ENCODE measurements at regions not wholly inside any gene's neighbourhood (a gene's known extent, or its start where the extent isn't known, plus 50 kb on each side); places are given as distances from the start of the nearest gene placed in this dataset.

DNA sequence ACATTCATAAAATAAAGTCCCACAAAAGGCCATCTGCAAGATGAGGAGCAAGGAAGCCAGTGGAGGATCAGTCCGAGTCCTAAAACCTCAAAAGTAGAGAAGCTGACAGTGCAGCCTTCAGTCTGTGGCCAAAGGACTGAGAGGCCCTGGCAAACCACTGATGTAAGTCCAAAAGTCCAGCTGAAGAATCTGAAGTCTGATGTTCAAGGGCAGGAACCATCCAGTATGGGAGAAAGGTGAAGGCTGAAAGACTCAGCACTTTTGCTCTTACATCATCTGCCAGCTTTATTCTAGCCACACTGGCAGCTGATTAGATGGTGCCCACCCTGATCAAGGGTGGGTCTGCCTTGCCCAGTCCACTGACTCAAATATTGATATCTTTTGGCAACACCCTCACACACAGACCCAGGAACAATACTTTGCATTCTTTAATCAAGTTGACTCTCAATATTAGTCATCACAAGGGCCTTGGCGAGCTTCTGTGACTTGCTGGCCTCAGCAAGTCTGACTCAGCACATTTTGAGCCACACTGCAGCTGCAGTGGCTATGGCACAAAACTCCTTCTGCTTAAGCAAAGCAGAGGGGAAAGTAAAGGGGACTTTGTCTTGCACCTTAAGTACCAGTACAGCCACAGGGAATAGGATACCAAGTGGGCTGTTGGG lies 1370.3 kb upstream of the CITED2 start:
- H3K27ac Mint-ChIP-seq (ENCODE audit: low read depth, unreplicated experiment): peak overlapping the region; percentile 35
- no peaks in the 10 kb centered on the region for H3K27me3 Mint-ChIP-seq (ENCODE audit: insufficient read depth, unreplicated experiment)
- H3K4me3 Mint-ChIP-seq (ENCODE audit: unreplicated experiment): no peak overlapping the region
- intact Hi-C loops (cut with micrococcal nuclease): no loop called here
- ChIA-PET CTCF (interaction anchor here (0.6 kb wide), 1 partner anchor 271 kb away, joined by 3 read pairs; no protein-coding TSS in a partner anchor), POLR2A (interaction anchor here (0.6 to 0.7 kb wide), 2 partner anchors 29 to 34 kb away, joined by 3 to 4 read pairs; no protein-coding TSS in a partner anchor)
- TF ChIP-seq, protein P1, sequence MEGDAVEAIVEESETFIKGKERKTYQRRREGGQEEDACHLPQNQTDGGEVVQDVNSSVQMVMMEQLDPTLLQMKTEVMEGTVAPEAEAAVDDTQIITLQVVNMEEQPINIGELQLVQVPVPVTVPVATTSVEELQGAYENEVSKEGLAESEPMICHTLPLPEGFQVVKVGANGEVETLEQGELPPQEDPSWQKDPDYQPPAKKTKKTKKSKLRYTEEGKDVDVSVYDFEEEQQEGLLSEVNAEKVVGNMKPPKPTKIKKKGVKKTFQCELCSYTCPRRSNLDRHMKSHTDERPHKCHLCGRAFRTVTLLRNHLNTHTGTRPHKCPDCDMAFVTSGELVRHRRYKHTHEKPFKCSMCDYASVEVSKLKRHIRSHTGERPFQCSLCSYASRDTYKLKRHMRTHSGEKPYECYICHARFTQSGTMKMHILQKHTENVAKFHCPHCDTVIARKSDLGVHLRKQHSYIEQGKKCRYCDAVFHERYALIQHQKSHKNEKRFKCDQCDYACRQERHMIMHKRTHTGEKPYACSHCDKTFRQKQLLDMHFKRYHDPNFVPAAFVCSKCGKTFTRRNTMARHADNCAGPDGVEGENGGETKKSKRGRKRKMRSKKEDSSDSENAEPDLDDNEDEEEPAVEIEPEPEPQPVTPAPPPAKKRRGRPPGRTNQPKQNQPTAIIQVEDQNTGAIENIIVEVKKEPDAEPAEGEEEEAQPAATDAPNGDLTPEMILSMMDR (IDR thresholded peaks at IDR 0.05; ENCODE audit: unreplicated experiment): no peak
- H3K4me1 Mint-ChIP-seq (ENCODE audit: insufficient read depth, unreplicated experiment): peaks cover 10% of the 10 kb centered on the region
- no peaks in the 10 kb centered on the region for H3K36me3 Mint-ChIP-seq (ENCODE audit: insufficient read depth, unreplicated experiment)
- DNase-seq (ENCODE audit: unreplicated experiment): peak; percentile 54
- BruUV-seq (replicated peaks): no TSS peak
- H3K9me3 Mint-ChIP-seq (ENCODE audit: unreplicated experiment): peaks cover 8% of the 10 kb centered on the region

DNA sequence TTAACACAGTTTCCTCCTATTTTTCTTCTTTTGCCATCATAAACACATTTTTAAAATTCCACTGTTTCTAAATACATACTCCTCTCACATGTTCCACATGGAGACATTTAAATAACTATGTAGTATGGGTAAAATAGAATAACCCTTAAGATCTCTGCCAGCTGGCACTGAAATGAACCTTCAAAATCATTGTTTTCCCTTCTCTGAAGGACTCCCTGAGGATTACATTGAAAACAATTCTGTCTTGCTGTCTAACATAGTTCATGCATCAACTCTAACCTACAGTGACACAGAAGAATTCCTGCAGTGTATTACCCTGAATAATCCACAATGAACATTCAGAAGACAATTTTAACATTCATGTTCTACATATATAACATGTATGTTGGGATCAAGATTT lies 1361.8 kb upstream of the CITED2 start:
- no TSS peak for BruUV-seq (replicated peaks)
- Mint-ChIP-seq H3K9me3 (ENCODE audit: unreplicated experiment) (peaks cover 7% of the 10 kb centered on the region), H3K27me3 (ENCODE audit: insufficient read depth, unreplicated experiment) (no peaks in the 10 kb centered on the region), H3K27ac (ENCODE audit: low read depth, unreplicated experiment) (no peak overlapping the region), H3K4me3 (ENCODE audit: unreplicated experiment) (no peak overlapping the region), H3K4me1 (ENCODE audit: insufficient read depth, unreplicated experiment) (no peaks in the 10 kb centered on the region), H3K36me3 (ENCODE audit: insufficient read depth, unreplicated experiment) (no peaks in the 10 kb centered on the region)
- intact Hi-C loops (cut with micrococcal nuclease): no loop called here
- no peak for DNase-seq (ENCODE audit: unreplicated experiment)
- TF ChIP-seq, protein P1 (IDR thresholded peaks at IDR 0.05; ENCODE audit: unreplicated experiment): no peak
- ChIA-PET POLR2A (no interaction called here), CTCF (no interaction called here)

DNA sequence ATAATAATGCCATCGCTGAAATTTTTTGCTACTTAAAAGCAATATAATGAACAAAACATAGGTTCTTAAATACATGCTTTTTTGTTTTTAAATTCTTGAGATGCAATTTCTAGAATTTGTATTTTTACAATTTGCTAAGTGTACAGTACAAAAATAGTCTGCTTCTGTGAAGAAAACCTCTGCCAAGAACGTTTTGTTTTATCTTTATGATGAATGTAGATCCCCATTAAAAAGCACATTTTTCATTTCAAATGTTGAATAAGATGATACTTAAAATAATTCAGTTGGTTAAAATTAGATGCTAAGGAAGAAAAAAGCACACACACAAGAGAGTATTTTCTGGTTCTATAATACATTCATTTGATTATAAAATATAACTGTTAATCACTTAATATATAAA lies 1358.5 kb upstream of the CITED2 start:
- CTCF ChIA-PET: no interaction called here
- POLR2A ChIA-PET: no interaction called here
- TF ChIP-seq, protein P1 (IDR thresholded peaks at IDR 0.05; ENCODE audit: unreplicated experiment): no peak

DNA sequence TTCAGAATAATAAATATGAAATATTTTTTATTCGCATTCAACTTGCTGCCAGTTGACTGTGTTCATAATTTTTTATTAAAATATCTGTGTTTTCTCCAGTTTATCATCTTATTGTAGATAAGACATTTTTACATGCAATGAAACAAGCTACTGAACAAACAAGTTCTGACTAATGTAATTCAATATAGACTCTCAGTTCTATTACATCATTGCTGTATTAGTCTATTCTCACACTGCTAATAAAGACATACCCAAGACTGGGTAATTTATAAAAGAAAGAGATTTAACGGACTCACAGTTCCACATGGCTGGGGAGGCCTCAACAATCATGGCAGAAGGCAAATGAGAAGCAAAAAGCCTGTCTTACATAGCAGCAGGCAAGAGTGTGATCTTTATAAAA lies 1357.7 kb upstream of the CITED2 start:
- Mint-ChIP-seq H3K9me3 (ENCODE audit: unreplicated experiment) (no peaks in the 10 kb centered on the region), H3K36me3 (ENCODE audit: insufficient read depth, unreplicated experiment) (no peaks in the 10 kb centered on the region), H3K4me1 (ENCODE audit: insufficient read depth, unreplicated experiment) (no peaks in the 10 kb centered on the region), H3K4me3 (ENCODE audit: unreplicated experiment) (no peak overlapping the region), H3K27ac (ENCODE audit: low read depth, unreplicated experiment) (no peak overlapping the region), H3K27me3 (ENCODE audit: insufficient read depth, unreplicated experiment) (no peaks in the 10 kb centered on the region)
- ChIA-PET POLR2A (no interaction called here), CTCF (no interaction called here)
- DNase-seq (ENCODE audit: unreplicated experiment): no peak
- intact Hi-C loops (cut with micrococcal nuclease): no loop called here
- BruUV-seq (replicated peaks): no TSS peak
- TF ChIP-seq, protein P1 (IDR thresholded peaks at IDR 0.05; ENCODE audit: unreplicated experiment): no peak

More for the DNA sequence above, 1358.5 kb upstream of the CITED2 start:
- no peak for DNase-seq (ENCODE audit: unreplicated experiment)
- H3K27ac Mint-ChIP-seq (ENCODE audit: low read depth, unreplicated experiment): no peak overlapping the region
- intact Hi-C loops (cut with micrococcal nuclease): no loop called here
- no peak overlapping the region for H3K4me3 Mint-ChIP-seq (ENCODE audit: unreplicated experiment)
- no peaks in the 10 kb centered on the region for H3K36me3 Mint-ChIP-seq (ENCODE audit: insufficient read depth, unreplicated experiment)
- no peaks in the 10 kb centered on the region for H3K27me3 Mint-ChIP-seq (ENCODE audit: insufficient read depth, unreplicated experiment)
- H3K9me3 Mint-ChIP-seq (ENCODE audit: unreplicated experiment): peaks cover 5% of the 10 kb centered on the region
- no TSS peak for BruUV-seq (replicated peaks)
- H3K4me1 Mint-ChIP-seq (ENCODE audit: insufficient read depth, unreplicated experiment): no peaks in the 10 kb centered on the region

All from MCF 10A (cell line).